IMR-90 (cell line): ENCODE measurements at regions not wholly inside any gene's neighbourhood (a gene's known extent, or its start where the extent isn't known, plus 50 kb on each side); places are given as distances from the start of the nearest gene placed in this dataset.

Source experiments
- ATAC-seq: fragments of 200-7000 bp; cut with Tn5 transposase; 2 replicates; pipeline ENCODE4 v1.9.1; 2020; ENCODE audit warnings: low read depth, mild to moderate bottlenecking, moderate library complexity
- BruUV-seq: library from RNA; stranded (reverse); fragments of 400-500 nt; replicated peaks from 2 replicates; lab custom pipeline; 2021; lab: Mats Ljungman, UMichigan
- CTCF ChIA-PET: fragments of 300-600 bp; formaldehyde crosslinking; extraction: SDS; loops from one replicate; lab custom pipeline; 2021; ENCODE audit warnings: antibody characterized with exemption; lab: Yijun Ruan, JAX
- POLR2A ChIA-PET: fragments of 300-600 bp; sonication (Branson Sonifier 250); formaldehyde crosslinking; loops from one replicate; lab custom pipeline; 2022; ENCODE audit warnings: antibody characterized with exemption; ENCODE audit not compliant: unreplicated experiment; lab: Charles Lee
- DNase-seq: peaks from one replicate; pipeline ENCODE4 v3.0.0; 2013
- H2AFZ ChIP-seq: replicated peaks from 2 replicates; pipeline ENCODE3; 2013; ENCODE audit warnings: low read length, mild to moderate bottlenecking; ENCODE audit not compliant: poor library complexity
- H2AK5ac ChIP-seq: 2 replicates; pipeline ENCODE4 v1.6.1; 2013; ENCODE audit warnings: low read depth, low read length, inconsistent platforms
- H2AK9ac ChIP-seq: replicated peaks from 2 replicates; pipeline ENCODE3; 2013; ENCODE audit warnings: mild to moderate bottlenecking, low read depth, low read length, moderate library complexity; ENCODE audit not compliant: poor library complexity
- H2BK120ac ChIP-seq: 2 replicates; pipeline ENCODE4 v1.6.1; 2013; ENCODE audit warnings: low read depth, low read length, inconsistent platforms
- H2BK15ac ChIP-seq: 3 replicates; pipeline ENCODE4 v1.6.1; 2013; ENCODE audit warnings: low read depth, low read length, inconsistent platforms
- H2BK20ac ChIP-seq: 2 replicates; pipeline ENCODE4 v1.6.1; 2013; ENCODE audit warnings: low read depth, mild to moderate bottlenecking, inconsistent platforms, low read length, moderate library complexity
- H2BK5ac ChIP-seq: 2 replicates; pipeline ENCODE4 v1.6.1; 2013; ENCODE audit warnings: mild to moderate bottlenecking, low read depth, low read length, inconsistent platforms; ENCODE audit not compliant: poor library complexity, severe bottlenecking
- H3K14ac ChIP-seq: replicated peaks from 2 replicates; pipeline ENCODE4 v1.6.1; 2013; ENCODE audit warnings: low read depth, low read length, inconsistent platforms
- H3K18ac ChIP-seq: 2 replicates; pipeline ENCODE4 v1.6.1; 2013; ENCODE audit warnings: low read depth, low read length, control low read depth
- H3K23ac ChIP-seq: 2 replicates; pipeline ENCODE4 v1.6.1; 2013; ENCODE audit warnings: low read depth, low read length, inconsistent platforms
- H3K27ac ChIP-seq: 2 replicates; pipeline ENCODE4 v1.5.1; 2013; ENCODE audit warnings: mild to moderate bottlenecking, control low read depth, low read length; ENCODE audit not compliant: insufficient read depth
- H3K27me3 ChIP-seq: 2 replicates; pipeline ENCODE4 v1.6.1; 2013; ENCODE audit warnings: low read length; ENCODE audit not compliant: control insufficient read depth, insufficient read depth
- H3K36me3 ChIP-seq: 2 replicates; pipeline ENCODE4 v1.6.1; 2013; ENCODE audit warnings: low read length, mixed read lengths; ENCODE audit not compliant: control insufficient read depth, insufficient read depth
- H3K4ac ChIP-seq: 2 replicates; pipeline ENCODE4 v1.6.1; 2013; ENCODE audit warnings: low read depth, low read length, inconsistent platforms
- H3K4me1 ChIP-seq: 2 replicates; pipeline ENCODE4 v1.6.1; 2013; ENCODE audit warnings: low read length, mixed read lengths; ENCODE audit not compliant: control insufficient read depth, insufficient read depth
- H3K4me2 ChIP-seq: 2 replicates; pipeline ENCODE4 v1.6.1; 2013; ENCODE audit warnings: low read depth, mild to moderate bottlenecking, control low read depth, low read length, moderate library complexity
- H3K4me3 ChIP-seq: 2 replicates; pipeline ENCODE4 v1.5.1; 2013; ENCODE audit warnings: low read depth, mild to moderate bottlenecking, control low read depth, low read length, moderate library complexity; ENCODE audit not compliant: insufficient read depth
- H3K56ac ChIP-seq: 2 replicates; pipeline ENCODE4 v1.6.1; 2013; ENCODE audit warnings: low read length, inconsistent platforms; ENCODE audit not compliant: insufficient read depth; ENCODE audit errors: extremely low read depth
- H3K79me1 ChIP-seq, 2 experiments: 2 replicates each; pipeline ENCODE4 v1.6.1; 2013; ENCODE audit warnings: low read length in 2 of 2, inconsistent platforms in 1 of 2, low read depth in 1 of 2
- H3K9ac ChIP-seq: 2 replicates; pipeline ENCODE4 v1.6.1; 2013; ENCODE audit warnings: low read depth, low read length, control low read depth
- H3K9me1 ChIP-seq: 2 replicates; pipeline ENCODE4 v1.6.1; 2013; ENCODE audit warnings: low read length, inconsistent platforms; ENCODE audit not compliant: insufficient read depth
- H3K9me3 ChIP-seq: 2 replicates; pipeline ENCODE4 v1.6.1; 2013; ENCODE audit warnings: low read length; ENCODE audit not compliant: control insufficient read depth, insufficient read depth
- H4K20me1 ChIP-seq: 2 replicates; pipeline ENCODE4 v1.6.1; 2013; ENCODE audit warnings: low read length, inconsistent platforms; ENCODE audit not compliant: insufficient read depth
- H4K5ac ChIP-seq: 2 replicates; pipeline ENCODE4 v1.6.1; 2013; ENCODE audit warnings: mild to moderate bottlenecking, low read depth, low read length, control low read depth
- H4K8ac ChIP-seq, 2 experiments: 2 replicates each; pipeline ENCODE4 v1.6.1; 2013; ENCODE audit warnings: low read depth in 2 of 2, low read length in 2 of 2, control low read depth in 1 of 2, inconsistent platforms in 1 of 2
- H4K91ac ChIP-seq: 2 replicates; pipeline ENCODE4 v1.6.1; 2013; ENCODE audit warnings: low read depth, low read length, inconsistent platforms; ENCODE audit not compliant: insufficient read depth
- CHD1 ChIP-seq: IDR thresholded peaks from 2 replicates; pipeline ENCODE4 v1.6.1; 2012; ENCODE audit warnings: low read depth, low read length, improper control_type of control experiment
- FOS ChIP-seq: fragments of 150-350 bp; IDR thresholded peaks from 2 replicates; pipeline ENCODE4 v1.6.1; 2016; ENCODE audit warnings: low read depth, low read length
- WGBS, 2 experiments: methylation state at CpG; one replicate each; pipeline versions ENCODE4 v1.1.5 to v1.1.7; 2013; ENCODE audit warnings: missing lambda C conversion rate in 2 of 2; ENCODE audit not compliant: insufficient read length in 1 of 2; ENCODE audit errors: extremely low coverage in 2 of 2; 5-methylcytosine and 5-hydroxymethylcytosine counted together
- dilution Hi-C: fragments of 300-500 bp; cut with HindIII; formaldehyde crosslinking; loops from one replicate; pipeline ENCODE4 v1.14.3; 2018; ENCODE audit warnings: low sequenced_read_pairs; ENCODE audit not compliant: unreplicated experiment
- in situ Hi-C: fragments of 300-500 bp; cut with MboI; formaldehyde crosslinking; loops from 3 replicates; pipeline ENCODE4 v1.14.3; 2019; ENCODE audit warnings: low sequenced_read_pairs, inconsistent platforms, mixed read lengths
- intact Hi-C: fragments of 100-400 bp; cut with micrococcal nuclease; formaldehyde crosslinking; loops from 2 replicates; pipeline ENCODE4 v1.10.0; 2022
- TF ChIP-seq, protein P1 (sequence below): conservative IDR thresholded peaks from 2 replicates; pipeline ENCODE4 v1.5.1; 2012; ENCODE audit warnings: mild to moderate bottlenecking, low read depth, low read length, improper control_type of control experiment
- TF ChIP-seq, protein P2 (sequence below): fragments of 150-350 bp; IDR thresholded peaks from 2 replicates; pipeline ENCODE4 v1.6.1; 2017; ENCODE audit warnings: mild to moderate bottlenecking, antibody characterized with exemption, low read length, low read depth

DNA sequence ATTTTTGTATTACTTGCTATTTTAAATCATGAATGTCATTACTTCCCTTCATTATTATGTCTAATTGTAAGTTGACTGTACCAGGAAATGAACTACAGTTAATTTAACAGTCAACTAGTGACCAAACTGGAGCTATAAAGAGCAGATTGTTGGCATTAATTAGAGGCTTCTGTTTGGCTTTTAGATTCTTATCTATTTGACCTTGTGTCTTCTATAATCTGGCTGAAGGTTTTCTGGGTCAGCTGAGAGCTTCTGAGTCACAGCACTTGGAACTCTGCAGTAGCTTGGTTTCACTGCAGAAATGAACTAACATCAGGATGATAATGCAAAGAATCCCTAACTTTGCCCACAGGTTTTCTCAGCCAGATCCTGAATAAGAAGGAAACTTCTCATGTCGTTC, 169.2 kb upstream of the LEF1 start:
- Histone ChIP-seq H2AFZ (no peak overlapping the region), H2BK20ac (no peak overlapping the region), H2BK15ac (no peak overlapping the region), H3K23ac (no peak overlapping the region), H2AK5ac (no peak overlapping the region), H2AK9ac (no peak overlapping the region), H4K8ac (no peak overlapping the region), H3K27me3 (peaks cover 7% of the 10 kb centered on the region), H3K9me3 (no peaks in the 10 kb centered on the region), H4K5ac (no peak overlapping the region), H3K18ac (no peak overlapping the region), H3K9ac (no peak overlapping the region), H3K9me1 (no peaks in the 10 kb centered on the region), H2BK5ac (no peak overlapping the region), H4K20me1 (no peaks in the 10 kb centered on the region), H3K27ac (no peak overlapping the region), H3K4me2 (no peak overlapping the region), H3K79me1 (no peaks in the 10 kb centered on the region), H2BK120ac (no peak overlapping the region), H3K4me1 (no peaks in the 10 kb centered on the region), H3K4me3 (no peak overlapping the region), H3K56ac (no peak overlapping the region), H3K14ac (no peak overlapping the region), H4K91ac (no peak overlapping the region), H3K36me3 (no peaks in the 10 kb centered on the region), H3K4ac (no peak overlapping the region)
- POLR2A ChIA-PET, result no interaction called here
- TF ChIP-seq CHD1 (no peak), FOS (no peak)
- TF ChIP-seq, protein P1, sequence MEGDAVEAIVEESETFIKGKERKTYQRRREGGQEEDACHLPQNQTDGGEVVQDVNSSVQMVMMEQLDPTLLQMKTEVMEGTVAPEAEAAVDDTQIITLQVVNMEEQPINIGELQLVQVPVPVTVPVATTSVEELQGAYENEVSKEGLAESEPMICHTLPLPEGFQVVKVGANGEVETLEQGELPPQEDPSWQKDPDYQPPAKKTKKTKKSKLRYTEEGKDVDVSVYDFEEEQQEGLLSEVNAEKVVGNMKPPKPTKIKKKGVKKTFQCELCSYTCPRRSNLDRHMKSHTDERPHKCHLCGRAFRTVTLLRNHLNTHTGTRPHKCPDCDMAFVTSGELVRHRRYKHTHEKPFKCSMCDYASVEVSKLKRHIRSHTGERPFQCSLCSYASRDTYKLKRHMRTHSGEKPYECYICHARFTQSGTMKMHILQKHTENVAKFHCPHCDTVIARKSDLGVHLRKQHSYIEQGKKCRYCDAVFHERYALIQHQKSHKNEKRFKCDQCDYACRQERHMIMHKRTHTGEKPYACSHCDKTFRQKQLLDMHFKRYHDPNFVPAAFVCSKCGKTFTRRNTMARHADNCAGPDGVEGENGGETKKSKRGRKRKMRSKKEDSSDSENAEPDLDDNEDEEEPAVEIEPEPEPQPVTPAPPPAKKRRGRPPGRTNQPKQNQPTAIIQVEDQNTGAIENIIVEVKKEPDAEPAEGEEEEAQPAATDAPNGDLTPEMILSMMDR, result no peak
- TF ChIP-seq, protein P2, sequence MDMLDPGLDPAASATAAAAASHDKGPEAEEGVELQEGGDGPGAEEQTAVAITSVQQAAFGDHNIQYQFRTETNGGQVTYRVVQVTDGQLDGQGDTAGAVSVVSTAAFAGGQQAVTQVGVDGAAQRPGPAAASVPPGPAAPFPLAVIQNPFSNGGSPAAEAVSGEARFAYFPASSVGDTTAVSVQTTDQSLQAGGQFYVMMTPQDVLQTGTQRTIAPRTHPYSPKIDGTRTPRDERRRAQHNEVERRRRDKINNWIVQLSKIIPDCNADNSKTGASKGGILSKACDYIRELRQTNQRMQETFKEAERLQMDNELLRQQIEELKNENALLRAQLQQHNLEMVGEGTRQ, result no peak
- in situ Hi-C loops, result no loop called here
- CTCF ChIA-PET, result no interaction called here
- no CpG with 5 or more reads among the region's 1 CpG for WGBS, 2 experiments
- ATAC-seq (no peak), DNase-seq (peak; percentile 10)
- no TSS peak for BruUV-seq
- dilution Hi-C loops, result no loop called here
- intact Hi-C loops, result no loop called here
